ENCODE measurements at regions not wholly inside any gene's neighbourhood (a gene's known extent, or its start where the extent isn't known, plus 50 kb on each side); places are given as distances from the start of the nearest gene placed in this dataset.

GRCh38 chr16:85253084-85253941, 141.0 kb upstream of the CIBAR2 start:
- TF ChIP-seq CTCF (IDR thresholded peaks at IDR 0.05), result peak; percentile 99

GRCh38 chr16:85254051-85254450, 141.8 kb upstream of the CIBAR2 start:
- TF ChIP-seq CTCF (IDR thresholded peaks at IDR 0.05), result no peak

- TF ChIP-seq CTCF (IDR thresholded peaks at IDR 0.05), result no peak
Observed at GRCh38 chr16:85254921-85255320, 142.6 kb upstream of the CIBAR2 start.

- no peak for TF ChIP-seq CTCF (IDR thresholded peaks at IDR 0.05)
Observed at GRCh38 chr16:85255777-85256176, 143.5 kb upstream of the CIBAR2 start.

- TF ChIP-seq CTCF (IDR thresholded peaks at IDR 0.05), result no peak
Observed at GRCh38 chr16:85256190-85256739, 144.0 kb upstream of the CIBAR2 start.

- TF ChIP-seq CTCF (IDR thresholded peaks at IDR 0.05), result no peak
Observed at GRCh38 chr16:85257483-85257882, 145.2 kb upstream of the CIBAR2 start.

- no peak for TF ChIP-seq CTCF (IDR thresholded peaks at IDR 0.05)
Observed at GRCh38 chr16:85258166-85258565, 145.9 kb upstream of the CIBAR2 start.

All from LNCAP (cell line).